ENCODE measurements at regions not wholly inside any gene's neighbourhood (a gene's known extent, or its start where the extent isn't known, plus 50 kb on each side); places are given as distances from the start of the nearest gene placed in this dataset.

DNA sequence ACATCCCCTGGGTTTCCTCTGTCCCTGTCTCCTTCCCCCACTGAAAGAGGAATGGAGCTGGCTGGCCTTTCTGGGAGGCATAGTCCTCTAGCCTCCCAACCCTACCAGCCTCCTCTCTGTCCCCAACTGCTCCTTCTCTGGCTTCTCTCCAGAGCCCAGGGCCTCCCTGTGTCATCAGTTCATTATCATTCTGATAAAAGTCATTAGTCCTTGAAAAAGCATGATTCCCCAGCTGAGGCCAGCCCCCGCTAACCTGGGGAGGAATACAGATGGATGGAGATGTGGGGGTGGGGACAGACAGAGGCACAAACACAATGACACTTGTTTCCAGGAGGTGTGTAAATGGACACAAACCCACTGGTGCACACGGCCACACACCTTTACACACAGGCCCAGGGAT is 73.6 kb upstream of the HSPA9 start:
- Histone ChIP-seq H2BK5ac (ENCODE audit: low read depth, low read length, poor library complexity, severe bottlenecking) (no peak overlapping the region), H4K8ac (ENCODE audit: low read depth in 2 of 2, low read length in 2 of 2) (no peak overlapping the region), H3K56ac (ENCODE audit: extremely low read depth, insufficient read depth, low read length) (no peak overlapping the region), H2AK5ac (ENCODE audit: low read depth, low read length) (no peak overlapping the region), H3K9me3 (ENCODE audit: control insufficient read depth, insufficient read depth, low read length) (no peaks in the 10 kb centered on the region), H3K4me2 (ENCODE audit: low read depth, low read length) (no peak overlapping the region), H2AFZ (replicated peaks; ENCODE audit: low read length, poor library complexity) (no peak overlapping the region), H3K4me3 (ENCODE audit: insufficient read depth, low read depth, low read length) (no peak overlapping the region), H2BK15ac (ENCODE audit: low read depth, low read length) (no peak overlapping the region), H3K4me1 (ENCODE audit: control insufficient read depth, insufficient read depth, low read length) (peaks cover 2% of the 10 kb centered on the region; the same call in 1 of the 2 replicates), H3K4ac (ENCODE audit: low read depth, low read length) (no peak overlapping the region), H3K27ac (ENCODE audit: insufficient read depth, low read length) (no peak overlapping the region), H3K23ac (ENCODE audit: low read depth, low read length) (no peak overlapping the region), H4K5ac (ENCODE audit: low read depth, low read length) (no peak overlapping the region), H2BK20ac (ENCODE audit: low read depth, low read length) (no peak overlapping the region), H2BK120ac (ENCODE audit: low read depth, low read length) (no peak overlapping the region), H2AK9ac (replicated peaks; ENCODE audit: low read depth, low read length, poor library complexity) (no peak overlapping the region), H4K91ac (ENCODE audit: insufficient read depth, low read depth, low read length) (no peak overlapping the region), H3K27me3 (ENCODE audit: control insufficient read depth, insufficient read depth, low read length) (peaks cover 51% of the 10 kb centered on the region), H3K9me1 (ENCODE audit: insufficient read depth, low read length) (no peaks in the 10 kb centered on the region), H3K18ac (ENCODE audit: low read depth, low read length) (no peak overlapping the region), H3K14ac (replicated peaks; ENCODE audit: low read depth, low read length) (no peak overlapping the region), H3K9ac (ENCODE audit: low read depth, low read length) (no peak overlapping the region), H4K20me1 (ENCODE audit: insufficient read depth, low read length) (no peaks in the 10 kb centered on the region), H3K36me3 (ENCODE audit: control insufficient read depth, insufficient read depth, low read length) (no peaks in the 10 kb centered on the region), H3K79me1 (ENCODE audit: low read depth in 1 of 2, low read length in 2 of 2) (no peaks in the 10 kb centered on the region)
- DNase-seq (no peak), ATAC-seq (ENCODE audit: low read depth) (no peak)
- POLR2A ChIA-PET (ENCODE audit: unreplicated experiment), result no interaction called here
- in situ Hi-C loops (cut with MboI; ENCODE audit: low sequenced_read_pairs) (loop anchor here (10.0 kb wide), 1 partner anchor 616 kb away; no protein-coding TSS in a partner anchor), dilution Hi-C loops (cut with HindIII; ENCODE audit: low sequenced_read_pairs, unreplicated experiment) (no loop called here), intact Hi-C loops (cut with micrococcal nuclease) (loop anchor here (10.0 kb wide), 1 partner anchor 506 kb away; no protein-coding TSS in a partner anchor)
- TF ChIP-seq CEBPB (IDR thresholded peaks at IDR 0.05; ENCODE audit: low read depth, low read length) (no peak), RFX5 (IDR thresholded peaks at IDR 0.05; ENCODE audit: low read depth, low read length) (no peak), FOS (IDR thresholded peaks at IDR 0.05; ENCODE audit: low read depth, low read length) (no peak), CHD1 (IDR thresholded peaks at IDR 0.05; ENCODE audit: low read depth, low read length) (no peak), POLR2A (IDR thresholded peaks at IDR 0.05; ENCODE audit: low read depth, low read length) (no peak), MXI1 (IDR thresholded peaks at IDR 0.05; ENCODE audit: borderline replicate concordance, low read depth, low read length) (no peak), BHLHE40 (IDR thresholded peaks at IDR 0.05; ENCODE audit: low read depth, low read length) (no peak), RAD21 (IDR thresholded peaks at IDR 0.05; ENCODE audit: low read length) (no peak), NFE2L2 (IDR thresholded peaks at IDR 0.05; ENCODE audit: low read depth, low read length) (no peak), RCOR1 (IDR thresholded peaks at IDR 0.05; ENCODE audit: insufficient replicate concordance, low read length) (no peak), SMC3 (IDR thresholded peaks at IDR 0.05; ENCODE audit: low read depth, low read length) (no peak), MAFK (IDR thresholded peaks at IDR 0.05; ENCODE audit: low read depth, low read length) (no peak), MAZ (IDR thresholded peaks at IDR 0.05; ENCODE audit: borderline replicate concordance, low read depth, low read length) (no peak)
- TF ChIP-seq, protein P1, sequence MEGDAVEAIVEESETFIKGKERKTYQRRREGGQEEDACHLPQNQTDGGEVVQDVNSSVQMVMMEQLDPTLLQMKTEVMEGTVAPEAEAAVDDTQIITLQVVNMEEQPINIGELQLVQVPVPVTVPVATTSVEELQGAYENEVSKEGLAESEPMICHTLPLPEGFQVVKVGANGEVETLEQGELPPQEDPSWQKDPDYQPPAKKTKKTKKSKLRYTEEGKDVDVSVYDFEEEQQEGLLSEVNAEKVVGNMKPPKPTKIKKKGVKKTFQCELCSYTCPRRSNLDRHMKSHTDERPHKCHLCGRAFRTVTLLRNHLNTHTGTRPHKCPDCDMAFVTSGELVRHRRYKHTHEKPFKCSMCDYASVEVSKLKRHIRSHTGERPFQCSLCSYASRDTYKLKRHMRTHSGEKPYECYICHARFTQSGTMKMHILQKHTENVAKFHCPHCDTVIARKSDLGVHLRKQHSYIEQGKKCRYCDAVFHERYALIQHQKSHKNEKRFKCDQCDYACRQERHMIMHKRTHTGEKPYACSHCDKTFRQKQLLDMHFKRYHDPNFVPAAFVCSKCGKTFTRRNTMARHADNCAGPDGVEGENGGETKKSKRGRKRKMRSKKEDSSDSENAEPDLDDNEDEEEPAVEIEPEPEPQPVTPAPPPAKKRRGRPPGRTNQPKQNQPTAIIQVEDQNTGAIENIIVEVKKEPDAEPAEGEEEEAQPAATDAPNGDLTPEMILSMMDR (conservative IDR thresholded peaks at IDR 0.05; ENCODE audit: low read depth, low read length), result no peak
- TF ChIP-seq, protein P2, sequence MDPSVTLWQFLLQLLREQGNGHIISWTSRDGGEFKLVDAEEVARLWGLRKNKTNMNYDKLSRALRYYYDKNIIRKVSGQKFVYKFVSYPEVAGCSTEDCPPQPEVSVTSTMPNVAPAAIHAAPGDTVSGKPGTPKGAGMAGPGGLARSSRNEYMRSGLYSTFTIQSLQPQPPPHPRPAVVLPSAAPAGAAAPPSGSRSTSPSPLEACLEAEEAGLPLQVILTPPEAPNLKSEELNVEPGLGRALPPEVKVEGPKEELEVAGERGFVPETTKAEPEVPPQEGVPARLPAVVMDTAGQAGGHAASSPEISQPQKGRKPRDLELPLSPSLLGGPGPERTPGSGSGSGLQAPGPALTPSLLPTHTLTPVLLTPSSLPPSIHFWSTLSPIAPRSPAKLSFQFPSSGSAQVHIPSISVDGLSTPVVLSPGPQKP (IDR thresholded peaks at IDR 0.05; ENCODE audit: borderline replicate concordance, low read depth, low read length), result no peak
- TF ChIP-seq, protein P3, sequence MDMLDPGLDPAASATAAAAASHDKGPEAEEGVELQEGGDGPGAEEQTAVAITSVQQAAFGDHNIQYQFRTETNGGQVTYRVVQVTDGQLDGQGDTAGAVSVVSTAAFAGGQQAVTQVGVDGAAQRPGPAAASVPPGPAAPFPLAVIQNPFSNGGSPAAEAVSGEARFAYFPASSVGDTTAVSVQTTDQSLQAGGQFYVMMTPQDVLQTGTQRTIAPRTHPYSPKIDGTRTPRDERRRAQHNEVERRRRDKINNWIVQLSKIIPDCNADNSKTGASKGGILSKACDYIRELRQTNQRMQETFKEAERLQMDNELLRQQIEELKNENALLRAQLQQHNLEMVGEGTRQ (IDR thresholded peaks at IDR 0.05; ENCODE audit: low read depth, low read length), result no peak
- BruUV-seq (replicated peaks), result no TSS peak
- no CpG with 5 or more reads among the region's 2 CpGs for WGBS, 2 experiments (ENCODE audit: extremely low coverage in 2 of 2, insufficient read length in 1 of 2)
- CTCF ChIA-PET, result no interaction called here

All from IMR-90 (cell line).